IMR-90 (cell line): ENCODE measurements at regions not wholly inside any gene's neighbourhood (a gene's known extent, or its start where the extent isn't known, plus 50 kb on each side); places are given as distances from the start of the nearest gene placed in this dataset.

ENCODE experiments used
- ATAC-seq: fragments of 200-7000 bp; cut with Tn5 transposase; 2 replicates; pipeline ENCODE4 v1.9.1; 2020; ENCODE audit warnings: low read depth, mild to moderate bottlenecking, moderate library complexity
- BruUV-seq: library from RNA; stranded (reverse); fragments of 400-500 nt; replicated peaks from 2 replicates; lab custom pipeline; 2021; lab: Mats Ljungman, UMichigan
- CTCF ChIA-PET: fragments of 300-600 bp; formaldehyde crosslinking; extraction: SDS; loops from one replicate; lab custom pipeline; 2021; ENCODE audit warnings: antibody characterized with exemption; lab: Yijun Ruan, JAX
- POLR2A ChIA-PET: fragments of 300-600 bp; sonication (Branson Sonifier 250); formaldehyde crosslinking; loops from one replicate; lab custom pipeline; 2022; ENCODE audit warnings: antibody characterized with exemption; ENCODE audit not compliant: unreplicated experiment; lab: Charles Lee
- DNase-seq: peaks from one replicate; pipeline ENCODE4 v3.0.0; 2013
- H2AFZ ChIP-seq: replicated peaks from 2 replicates; pipeline ENCODE3; 2013; ENCODE audit warnings: low read length, mild to moderate bottlenecking; ENCODE audit not compliant: poor library complexity
- H2AK5ac ChIP-seq: 2 replicates; pipeline ENCODE4 v1.6.1; 2013; ENCODE audit warnings: low read depth, low read length, inconsistent platforms
- H2AK9ac ChIP-seq: replicated peaks from 2 replicates; pipeline ENCODE3; 2013; ENCODE audit warnings: mild to moderate bottlenecking, low read depth, low read length, moderate library complexity; ENCODE audit not compliant: poor library complexity
- H2BK120ac ChIP-seq: 2 replicates; pipeline ENCODE4 v1.6.1; 2013; ENCODE audit warnings: low read depth, low read length, inconsistent platforms
- H2BK15ac ChIP-seq: 3 replicates; pipeline ENCODE4 v1.6.1; 2013; ENCODE audit warnings: low read depth, low read length, inconsistent platforms
- H2BK20ac ChIP-seq: 2 replicates; pipeline ENCODE4 v1.6.1; 2013; ENCODE audit warnings: low read depth, mild to moderate bottlenecking, inconsistent platforms, low read length, moderate library complexity
- H2BK5ac ChIP-seq: 2 replicates; pipeline ENCODE4 v1.6.1; 2013; ENCODE audit warnings: mild to moderate bottlenecking, low read depth, low read length, inconsistent platforms; ENCODE audit not compliant: poor library complexity, severe bottlenecking
- H3K14ac ChIP-seq: replicated peaks from 2 replicates; pipeline ENCODE4 v1.6.1; 2013; ENCODE audit warnings: low read depth, low read length, inconsistent platforms
- H3K18ac ChIP-seq: 2 replicates; pipeline ENCODE4 v1.6.1; 2013; ENCODE audit warnings: low read depth, low read length, control low read depth
- H3K23ac ChIP-seq: 2 replicates; pipeline ENCODE4 v1.6.1; 2013; ENCODE audit warnings: low read depth, low read length, inconsistent platforms
- H3K27ac ChIP-seq: 2 replicates; pipeline ENCODE4 v1.5.1; 2013; ENCODE audit warnings: mild to moderate bottlenecking, control low read depth, low read length; ENCODE audit not compliant: insufficient read depth
- H3K27me3 ChIP-seq: 2 replicates; pipeline ENCODE4 v1.6.1; 2013; ENCODE audit warnings: low read length; ENCODE audit not compliant: control insufficient read depth, insufficient read depth
- H3K36me3 ChIP-seq: 2 replicates; pipeline ENCODE4 v1.6.1; 2013; ENCODE audit warnings: low read length, mixed read lengths; ENCODE audit not compliant: control insufficient read depth, insufficient read depth
- H3K4ac ChIP-seq: 2 replicates; pipeline ENCODE4 v1.6.1; 2013; ENCODE audit warnings: low read depth, low read length, inconsistent platforms
- H3K4me1 ChIP-seq: 2 replicates; pipeline ENCODE4 v1.6.1; 2013; ENCODE audit warnings: low read length, mixed read lengths; ENCODE audit not compliant: control insufficient read depth, insufficient read depth
- H3K4me2 ChIP-seq: 2 replicates; pipeline ENCODE4 v1.6.1; 2013; ENCODE audit warnings: low read depth, mild to moderate bottlenecking, control low read depth, low read length, moderate library complexity
- H3K4me3 ChIP-seq: 2 replicates; pipeline ENCODE4 v1.5.1; 2013; ENCODE audit warnings: low read depth, mild to moderate bottlenecking, control low read depth, low read length, moderate library complexity; ENCODE audit not compliant: insufficient read depth
- H3K56ac ChIP-seq: 2 replicates; pipeline ENCODE4 v1.6.1; 2013; ENCODE audit warnings: low read length, inconsistent platforms; ENCODE audit not compliant: insufficient read depth; ENCODE audit errors: extremely low read depth
- H3K79me1 ChIP-seq, 2 experiments: 2 replicates each; pipeline ENCODE4 v1.6.1; 2013; ENCODE audit warnings: low read length in 2 of 2, inconsistent platforms in 1 of 2, low read depth in 1 of 2
- H3K9ac ChIP-seq: 2 replicates; pipeline ENCODE4 v1.6.1; 2013; ENCODE audit warnings: low read depth, low read length, control low read depth
- H3K9me1 ChIP-seq: 2 replicates; pipeline ENCODE4 v1.6.1; 2013; ENCODE audit warnings: low read length, inconsistent platforms; ENCODE audit not compliant: insufficient read depth
- H3K9me3 ChIP-seq: 2 replicates; pipeline ENCODE4 v1.6.1; 2013; ENCODE audit warnings: low read length; ENCODE audit not compliant: control insufficient read depth, insufficient read depth
- H4K20me1 ChIP-seq: 2 replicates; pipeline ENCODE4 v1.6.1; 2013; ENCODE audit warnings: low read length, inconsistent platforms; ENCODE audit not compliant: insufficient read depth
- H4K5ac ChIP-seq: 2 replicates; pipeline ENCODE4 v1.6.1; 2013; ENCODE audit warnings: mild to moderate bottlenecking, low read depth, low read length, control low read depth
- H4K8ac ChIP-seq, 2 experiments: 2 replicates each; pipeline ENCODE4 v1.6.1; 2013; ENCODE audit warnings: low read depth in 2 of 2, low read length in 2 of 2, control low read depth in 1 of 2, inconsistent platforms in 1 of 2
- H4K91ac ChIP-seq: 2 replicates; pipeline ENCODE4 v1.6.1; 2013; ENCODE audit warnings: low read depth, low read length, inconsistent platforms; ENCODE audit not compliant: insufficient read depth
- BHLHE40 ChIP-seq: fragments of 150-350 bp; IDR thresholded peaks from 2 replicates; pipeline ENCODE4 v1.6.1; 2016; ENCODE audit warnings: mild to moderate bottlenecking, low read depth, low read length
- CEBPB ChIP-seq: IDR thresholded peaks from 2 replicates; pipeline ENCODE4 v1.6.1; 2012; ENCODE audit warnings: low read depth, low read length, improper control_type of control experiment
- CHD1 ChIP-seq: IDR thresholded peaks from 2 replicates; pipeline ENCODE4 v1.6.1; 2012; ENCODE audit warnings: low read depth, low read length, improper control_type of control experiment
- CTCF ChIP-seq: conservative IDR thresholded peaks from 2 replicates; pipeline ENCODE4 v1.5.1; 2012; ENCODE audit warnings: mild to moderate bottlenecking, low read depth, low read length, improper control_type of control experiment
- FOS ChIP-seq: fragments of 150-350 bp; IDR thresholded peaks from 2 replicates; pipeline ENCODE4 v1.6.1; 2016; ENCODE audit warnings: low read depth, low read length
- MAFK ChIP-seq: IDR thresholded peaks from 2 replicates; pipeline ENCODE4 v1.6.1; 2012; ENCODE audit warnings: low read depth, low read length, improper control_type of control experiment
- MAZ ChIP-seq: IDR thresholded peaks from 2 replicates; pipeline ENCODE4 v1.6.1; 2012; ENCODE audit warnings: low read depth, mild to moderate bottlenecking, low read length, improper control_type of control experiment, moderate library complexity, borderline replicate concordance
- NFE2L2 ChIP-seq: fragments of 150-350 bp; IDR thresholded peaks from 2 replicates; pipeline ENCODE4 v1.6.1; 2016; ENCODE audit warnings: low read depth, mild to moderate bottlenecking, low read length
- POLR2A ChIP-seq: IDR thresholded peaks from 2 replicates; pipeline ENCODE4 v1.6.1; 2012; ENCODE audit warnings: mild to moderate bottlenecking, low read depth, low read length
- RAD21 ChIP-seq: IDR thresholded peaks from 2 replicates; pipeline ENCODE4 v1.6.1; 2012; ENCODE audit warnings: low read length, improper control_type of control experiment
- RFX5 ChIP-seq: IDR thresholded peaks from 2 replicates; pipeline ENCODE4 v1.8.0; 2012; ENCODE audit warnings: low read depth, mild to moderate bottlenecking, low read length, moderate library complexity
- WGBS, 2 experiments: methylation state at CpG; one replicate each; pipeline versions ENCODE4 v1.1.5 to v1.1.7; 2013; ENCODE audit warnings: missing lambda C conversion rate in 2 of 2; ENCODE audit not compliant: insufficient read length in 1 of 2; ENCODE audit errors: extremely low coverage in 2 of 2; 5-methylcytosine and 5-hydroxymethylcytosine counted together
- dilution Hi-C: fragments of 300-500 bp; cut with HindIII; formaldehyde crosslinking; loops from one replicate; pipeline ENCODE4 v1.14.3; 2018; ENCODE audit warnings: low sequenced_read_pairs; ENCODE audit not compliant: unreplicated experiment
- in situ Hi-C: fragments of 300-500 bp; cut with MboI; formaldehyde crosslinking; loops from 3 replicates; pipeline ENCODE4 v1.14.3; 2019; ENCODE audit warnings: low sequenced_read_pairs, inconsistent platforms, mixed read lengths
- intact Hi-C: fragments of 100-400 bp; cut with micrococcal nuclease; formaldehyde crosslinking; loops from 2 replicates; pipeline ENCODE4 v1.10.0; 2022
- TF ChIP-seq, protein P1 (sequence below): fragments of 150-350 bp; IDR thresholded peaks from 2 replicates; pipeline ENCODE4 v1.6.1; 2016; ENCODE audit warnings: low read depth, mild to moderate bottlenecking, low read length, moderate library complexity, borderline replicate concordance
- TF ChIP-seq, protein P2 (sequence below): fragments of 150-350 bp; IDR thresholded peaks from 2 replicates; pipeline ENCODE4 v1.6.1; 2017; ENCODE audit warnings: mild to moderate bottlenecking, antibody characterized with exemption, low read length, low read depth

GRCh38 chr3:54071601-54072000, 50.8 kb upstream of the CACNA2D3 start:
- Histone ChIP-seq H3K4me1 (no peaks in the 10 kb centered on the region), H3K14ac (no peak overlapping the region), H2BK20ac (no peak overlapping the region), H3K23ac (no peak overlapping the region), H3K79me1 (no peaks in the 10 kb centered on the region), H3K18ac (no peak overlapping the region), H2BK120ac (no peak overlapping the region), H3K4me2 (no peak overlapping the region), H2AK5ac (no peak overlapping the region), H2BK15ac (no peak overlapping the region), H4K20me1 (no peaks in the 10 kb centered on the region), H3K9me3 (peaks cover 17% of the 10 kb centered on the region; the same call in 1 of the 2 replicates), H4K5ac (no peak overlapping the region), H2AFZ (no peak overlapping the region), H3K27me3 (no peaks in the 10 kb centered on the region), H3K9ac (no peak overlapping the region), H2BK5ac (no peak overlapping the region), H3K36me3 (no peaks in the 10 kb centered on the region), H3K27ac (no peak overlapping the region), H2AK9ac (no peak overlapping the region), H3K56ac (no peak overlapping the region), H4K91ac (no peak overlapping the region), H4K8ac (no peak overlapping the region), H3K4me3 (no peak overlapping the region), H3K4ac (no peak overlapping the region), H3K9me1 (no peaks in the 10 kb centered on the region)
- dilution Hi-C loops (no loop called here), intact Hi-C loops (no loop called here), in situ Hi-C loops (no loop called here)
- TF ChIP-seq NFE2L2 (no peak), RFX5 (no peak), CEBPB (no peak), POLR2A (no peak), BHLHE40 (no peak), CTCF (no peak), RAD21 (no peak), MAFK (no peak), MAZ (no peak), FOS (no peak), CHD1 (no peak)
- TF ChIP-seq, protein P1, sequence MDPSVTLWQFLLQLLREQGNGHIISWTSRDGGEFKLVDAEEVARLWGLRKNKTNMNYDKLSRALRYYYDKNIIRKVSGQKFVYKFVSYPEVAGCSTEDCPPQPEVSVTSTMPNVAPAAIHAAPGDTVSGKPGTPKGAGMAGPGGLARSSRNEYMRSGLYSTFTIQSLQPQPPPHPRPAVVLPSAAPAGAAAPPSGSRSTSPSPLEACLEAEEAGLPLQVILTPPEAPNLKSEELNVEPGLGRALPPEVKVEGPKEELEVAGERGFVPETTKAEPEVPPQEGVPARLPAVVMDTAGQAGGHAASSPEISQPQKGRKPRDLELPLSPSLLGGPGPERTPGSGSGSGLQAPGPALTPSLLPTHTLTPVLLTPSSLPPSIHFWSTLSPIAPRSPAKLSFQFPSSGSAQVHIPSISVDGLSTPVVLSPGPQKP, result no peak
- TF ChIP-seq, protein P2, sequence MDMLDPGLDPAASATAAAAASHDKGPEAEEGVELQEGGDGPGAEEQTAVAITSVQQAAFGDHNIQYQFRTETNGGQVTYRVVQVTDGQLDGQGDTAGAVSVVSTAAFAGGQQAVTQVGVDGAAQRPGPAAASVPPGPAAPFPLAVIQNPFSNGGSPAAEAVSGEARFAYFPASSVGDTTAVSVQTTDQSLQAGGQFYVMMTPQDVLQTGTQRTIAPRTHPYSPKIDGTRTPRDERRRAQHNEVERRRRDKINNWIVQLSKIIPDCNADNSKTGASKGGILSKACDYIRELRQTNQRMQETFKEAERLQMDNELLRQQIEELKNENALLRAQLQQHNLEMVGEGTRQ, result no peak
- no TSS peak for BruUV-seq
- CTCF ChIA-PET, result no interaction called here
- ATAC-seq (no peak), DNase-seq (no peak)
- POLR2A ChIA-PET, result no interaction called here
- WGBS, 2 experiments, result no CpG with 5 or more reads among the region's 6 CpGs
